ENCODE measurements at regions not wholly inside any gene's neighbourhood (a gene's known extent, or its start where the extent isn't known, plus 50 kb on each side); places are given as distances from the start of the nearest gene placed in this dataset.

DNA sequence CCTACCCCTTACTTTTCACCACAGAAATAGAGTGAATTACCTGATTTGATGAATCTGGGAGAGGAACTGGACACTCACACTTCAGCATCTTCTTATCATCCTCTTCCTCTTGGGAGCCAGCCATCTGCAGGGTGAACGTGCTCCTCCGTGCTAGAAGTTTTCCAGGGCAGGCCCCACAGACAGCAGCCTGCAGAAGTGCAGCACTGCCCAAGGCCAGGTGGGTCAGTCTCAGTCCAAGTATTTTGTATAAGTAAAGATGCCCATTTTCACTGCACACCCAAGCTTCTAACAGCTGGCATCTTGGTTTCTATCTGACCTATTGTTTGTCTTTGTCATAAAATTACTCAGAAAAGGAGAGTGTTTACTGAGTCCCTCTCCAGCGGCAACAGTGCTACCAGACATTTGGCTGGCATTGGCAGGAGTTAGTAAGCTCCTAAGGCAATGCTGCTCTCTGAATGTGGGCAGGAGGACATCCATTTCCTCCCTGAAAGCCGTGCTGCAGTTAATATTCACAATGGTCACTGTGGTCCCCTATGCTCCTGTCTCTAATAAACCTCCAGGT lies 222.6 kb upstream of the CTAGE1 start:
- Histone ChIP-seq H3K79me2 (ENCODE audit: control insufficient read depth, insufficient read depth, low read length, unreplicated experiment) (no peaks in the 10 kb centered on the region), H3K36me3 (ENCODE audit: insufficient read depth, low read length) (peaks cover 11% of the 10 kb centered on the region; the same call in 1 of the 2 replicates), H2AFZ (ENCODE audit: low read length, unreplicated experiment) (no peak overlapping the region), H3K27me3 (ENCODE audit: insufficient read depth, low read length) (no peaks in the 10 kb centered on the region), H3K4me3 (ENCODE audit: low read depth, low read length) (no peak overlapping the region), H3K27ac (ENCODE audit: low read depth, low read length) (peak overlapping the region; percentile 99), H3K4me1 (ENCODE audit: control insufficient read depth, insufficient read depth, low read length, unreplicated experiment) (peaks cover 35% of the 10 kb centered on the region)

- Histone ChIP-seq H2AFZ (ENCODE audit: low read length, unreplicated experiment) (no peak overlapping the region), H3K4me3 (ENCODE audit: low read depth, low read length) (no peak overlapping the region), H3K79me2 (ENCODE audit: control insufficient read depth, insufficient read depth, low read length, unreplicated experiment) (no peaks in the 10 kb centered on the region), H3K27me3 (ENCODE audit: insufficient read depth, low read length) (no peaks in the 10 kb centered on the region), H3K27ac (ENCODE audit: low read depth, low read length) (no peak overlapping the region), H3K36me3 (ENCODE audit: insufficient read depth, low read length) (no peaks in the 10 kb centered on the region), H3K4me1 (ENCODE audit: control insufficient read depth, insufficient read depth, low read length, unreplicated experiment) (peaks cover 35% of the 10 kb centered on the region)
Observed at GRCh38 chr18:22641958-22642357, 224.2 kb upstream of the CTAGE1 start.

DNA sequence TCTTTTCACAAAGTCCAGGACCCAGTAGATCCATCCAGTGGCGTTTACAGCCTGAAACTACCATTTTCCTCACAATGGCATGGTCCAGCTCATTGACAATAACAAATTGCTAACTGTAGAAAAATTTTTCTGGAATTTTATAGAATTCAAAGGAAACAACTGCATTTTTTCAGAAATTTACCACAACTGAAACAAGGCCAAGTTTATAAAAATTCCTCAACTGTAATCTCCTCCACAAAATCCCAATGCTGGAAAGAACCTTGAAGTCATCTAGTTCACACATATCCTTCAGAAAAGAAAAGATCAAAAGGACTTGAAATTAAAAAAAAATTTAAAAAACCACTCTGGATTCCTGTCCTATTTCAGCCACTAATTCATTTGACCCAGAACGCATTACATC lies 226.0 kb upstream of the CTAGE1 start:
- Histone ChIP-seq H3K4me1 (ENCODE audit: control insufficient read depth, insufficient read depth, low read length, unreplicated experiment) (peaks cover 20% of the 10 kb centered on the region), H2AFZ (ENCODE audit: low read length, unreplicated experiment) (no peak overlapping the region), H3K4me3 (ENCODE audit: low read depth, low read length) (no peak overlapping the region), H3K27me3 (ENCODE audit: insufficient read depth, low read length) (no peaks in the 10 kb centered on the region), H3K79me2 (ENCODE audit: control insufficient read depth, insufficient read depth, low read length, unreplicated experiment) (no peaks in the 10 kb centered on the region), H3K36me3 (ENCODE audit: insufficient read depth, low read length) (no peaks in the 10 kb centered on the region), H3K27ac (ENCODE audit: low read depth, low read length) (no peak overlapping the region)

DNA sequence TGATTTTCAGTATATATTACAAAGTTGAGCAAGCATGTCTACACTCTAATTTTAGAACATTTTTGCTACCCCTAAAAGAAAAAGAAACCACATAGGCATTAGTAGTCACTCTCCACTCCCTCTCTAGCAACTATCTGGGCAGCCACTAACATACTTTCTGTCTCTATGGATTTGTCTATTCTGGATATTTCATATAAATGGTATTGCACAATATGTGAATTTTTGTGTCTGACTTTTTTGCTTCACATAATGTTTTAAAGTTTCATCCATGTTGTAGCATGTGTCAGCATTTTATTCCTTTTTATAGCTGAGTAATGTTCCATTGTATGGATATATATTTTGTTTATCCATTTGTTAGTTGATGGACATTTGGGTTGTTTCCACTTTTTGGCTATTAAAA lies 232.5 kb upstream of the CTAGE1 start:
- no peak overlapping the region for H2AFZ ChIP-seq (ENCODE audit: low read length, unreplicated experiment)
- H3K79me2 ChIP-seq (ENCODE audit: control insufficient read depth, insufficient read depth, low read length, unreplicated experiment) = no peaks in the 10 kb centered on the region
- no peaks in the 10 kb centered on the region for H3K4me1 ChIP-seq (ENCODE audit: control insufficient read depth, insufficient read depth, low read length, unreplicated experiment)

GRCh38 chr18:22657619-22658018 lies 239.9 kb upstream of the CTAGE1 start:
- no peaks in the 10 kb centered on the region for H3K27me3 ChIP-seq (ENCODE audit: insufficient read depth, low read length)
- H2AFZ ChIP-seq (ENCODE audit: low read length, unreplicated experiment) = no peak overlapping the region
- no peak overlapping the region for H3K27ac ChIP-seq (ENCODE audit: low read depth, low read length)
- H3K79me2 ChIP-seq (ENCODE audit: control insufficient read depth, insufficient read depth, low read length, unreplicated experiment) = no peaks in the 10 kb centered on the region
- no peaks in the 10 kb centered on the region for H3K4me1 ChIP-seq (ENCODE audit: control insufficient read depth, insufficient read depth, low read length, unreplicated experiment)
- H3K4me3 ChIP-seq (ENCODE audit: low read depth, low read length) = no peak overlapping the region
- H3K36me3 ChIP-seq (ENCODE audit: insufficient read depth, low read length) = peaks cover 11% of the 10 kb centered on the region

More for the DNA sequence above, 232.5 kb upstream of the CTAGE1 start:
- Histone ChIP-seq H3K4me3 (ENCODE audit: low read depth, low read length) (no peak overlapping the region), H3K36me3 (ENCODE audit: insufficient read depth, low read length) (no peaks in the 10 kb centered on the region; the same call in 1 of the 2 replicates), H3K27me3 (ENCODE audit: insufficient read depth, low read length) (no peaks in the 10 kb centered on the region), H3K27ac (ENCODE audit: low read depth, low read length) (no peak overlapping the region; the same call in 1 of the 2 replicates)

DNA sequence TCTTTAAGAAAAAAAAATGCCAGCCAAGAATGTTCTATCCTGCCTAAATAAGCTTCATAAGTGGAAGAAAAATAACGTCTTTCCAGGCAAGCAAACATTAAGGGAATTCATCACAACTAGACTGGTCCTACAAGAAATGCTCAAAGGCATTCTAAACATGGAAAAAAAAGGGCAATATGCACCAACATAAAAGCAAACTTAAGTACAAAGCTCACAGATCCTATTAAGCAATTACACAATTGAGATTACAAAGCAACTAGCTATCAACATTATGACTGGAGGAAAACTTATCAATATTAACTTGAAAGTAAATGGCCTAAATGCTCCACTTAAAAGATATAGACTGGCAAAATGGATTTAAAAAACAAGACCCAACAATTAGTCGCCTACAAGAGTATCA lies 240.6 kb upstream of the CTAGE1 start:
- Histone ChIP-seq H3K27ac (ENCODE audit: low read depth, low read length) (no peak overlapping the region), H3K4me1 (ENCODE audit: control insufficient read depth, insufficient read depth, low read length, unreplicated experiment) (no peaks in the 10 kb centered on the region), H2AFZ (ENCODE audit: low read length, unreplicated experiment) (no peak overlapping the region), H3K4me3 (ENCODE audit: low read depth, low read length) (no peak overlapping the region), H3K27me3 (ENCODE audit: insufficient read depth, low read length) (no peaks in the 10 kb centered on the region), H3K79me2 (ENCODE audit: control insufficient read depth, insufficient read depth, low read length, unreplicated experiment) (no peaks in the 10 kb centered on the region), H3K36me3 (ENCODE audit: insufficient read depth, low read length) (peaks cover 11% of the 10 kb centered on the region)

GRCh38 chr18:22663378-22663777 lies 245.7 kb upstream of the CTAGE1 start:
- Histone ChIP-seq H3K4me1 (ENCODE audit: control insufficient read depth, insufficient read depth, low read length, unreplicated experiment) (peaks cover 14% of the 10 kb centered on the region), H3K4me3 (ENCODE audit: low read depth, low read length) (no peak overlapping the region), H3K36me3 (ENCODE audit: insufficient read depth, low read length) (peaks cover 2% of the 10 kb centered on the region; the same call in 1 of the 2 replicates), H3K27ac (ENCODE audit: low read depth, low read length) (no peak overlapping the region), H3K27me3 (ENCODE audit: insufficient read depth, low read length) (no peaks in the 10 kb centered on the region), H3K79me2 (ENCODE audit: control insufficient read depth, insufficient read depth, low read length, unreplicated experiment) (no peaks in the 10 kb centered on the region), H2AFZ (ENCODE audit: low read length, unreplicated experiment) (no peak overlapping the region)

DNA sequence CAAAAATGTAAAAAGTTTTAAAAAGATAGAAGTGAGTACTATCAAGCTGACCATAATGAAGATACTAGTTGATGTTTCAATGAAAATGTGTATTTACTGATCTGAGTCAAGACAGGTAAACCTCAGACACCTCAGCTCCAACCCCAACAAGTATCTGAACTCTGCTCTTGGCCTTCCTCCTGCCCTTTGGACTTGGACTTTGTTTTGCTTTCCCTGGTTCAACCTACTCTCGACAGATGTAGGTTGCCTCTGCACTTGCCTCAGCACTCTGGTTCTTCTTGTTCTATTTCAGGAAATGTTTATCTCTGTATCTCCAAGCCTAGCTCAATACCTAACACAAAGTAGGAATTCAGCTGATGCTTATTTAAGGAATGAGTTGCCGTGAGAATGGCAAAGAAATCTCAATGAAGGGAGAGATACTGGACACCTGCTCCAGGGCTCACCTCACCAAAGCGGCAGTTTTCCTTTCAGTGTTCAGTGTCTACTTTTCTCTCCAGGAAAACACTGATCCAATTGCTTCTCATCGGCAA lies 248.8 kb upstream of the CTAGE1 start:
- Histone ChIP-seq H3K79me2 (ENCODE audit: control insufficient read depth, insufficient read depth, low read length, unreplicated experiment) (no peaks in the 10 kb centered on the region), H3K36me3 (ENCODE audit: insufficient read depth, low read length) (no peaks in the 10 kb centered on the region), H3K27ac (ENCODE audit: low read depth, low read length) (no peak overlapping the region), H3K27me3 (ENCODE audit: insufficient read depth, low read length) (no peaks in the 10 kb centered on the region), H3K4me1 (ENCODE audit: control insufficient read depth, insufficient read depth, low read length, unreplicated experiment) (peaks cover 34% of the 10 kb centered on the region), H2AFZ (ENCODE audit: low read length, unreplicated experiment) (no peak overlapping the region), H3K4me3 (ENCODE audit: low read depth, low read length) (no peak overlapping the region)

DNA sequence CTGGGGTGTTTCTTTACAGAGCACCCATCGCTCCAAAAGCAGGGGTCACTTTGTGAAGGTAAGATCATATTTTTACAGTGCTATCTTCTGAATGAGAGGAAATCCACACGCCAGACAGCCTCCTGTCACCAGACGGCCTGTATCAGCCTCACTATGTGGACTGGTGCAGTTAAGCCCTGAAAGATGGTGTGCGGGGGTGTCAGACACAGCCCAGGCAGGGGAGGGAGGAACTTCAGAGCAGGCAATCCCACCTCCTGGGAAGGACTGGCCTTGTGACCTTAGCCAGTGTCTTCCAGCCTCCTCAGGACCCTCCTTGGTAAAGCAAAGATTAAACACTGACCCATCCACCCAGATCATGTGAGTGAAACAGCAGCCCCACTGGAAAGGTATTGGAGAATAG lies 249.4 kb upstream of the CTAGE1 start:
- peak overlapping the region; percentile 90 for H3K27ac ChIP-seq (ENCODE audit: low read depth, low read length)
- H2AFZ ChIP-seq (ENCODE audit: low read length, unreplicated experiment) = peak overlapping the region; percentile 72

GRCh38 chr18:22667616-22668422 lies 250.1 kb upstream of the CTAGE1 start:
- Histone ChIP-seq H3K4me1 (ENCODE audit: control insufficient read depth, insufficient read depth, low read length, unreplicated experiment) (peaks cover 39% of the 10 kb centered on the region), H3K27me3 (ENCODE audit: insufficient read depth, low read length) (no peaks in the 10 kb centered on the region), H3K27ac (ENCODE audit: low read depth, low read length) (peak overlapping the region; percentile 90), H3K79me2 (ENCODE audit: control insufficient read depth, insufficient read depth, low read length, unreplicated experiment) (no peaks in the 10 kb centered on the region), H3K36me3 (ENCODE audit: insufficient read depth, low read length) (no peaks in the 10 kb centered on the region), H3K4me3 (ENCODE audit: low read depth, low read length) (peak overlapping the region; percentile 41; the same call in 1 of the 2 replicates), H2AFZ (ENCODE audit: low read length, unreplicated experiment) (peak overlapping the region; percentile 72)

More for the DNA sequence above, 249.4 kb upstream of the CTAGE1 start:
- H3K79me2 ChIP-seq (ENCODE audit: control insufficient read depth, insufficient read depth, low read length, unreplicated experiment) = no peaks in the 10 kb centered on the region
- H3K4me1 ChIP-seq (ENCODE audit: control insufficient read depth, insufficient read depth, low read length, unreplicated experiment) = peaks cover 39% of the 10 kb centered on the region
- H3K27me3 ChIP-seq (ENCODE audit: insufficient read depth, low read length) = no peaks in the 10 kb centered on the region
- H3K4me3 ChIP-seq (ENCODE audit: low read depth, low read length) = 0 out of 2 replicates have a peak overlapping the region, but pooled peaks have one; percentile 15
- no peaks in the 10 kb centered on the region for H3K36me3 ChIP-seq (ENCODE audit: insufficient read depth, low read length)

All from ACC112 (cell line).